22Rv1 (cell line): ENCODE measurements at regions not wholly inside any gene's neighbourhood (a gene's known extent, or its start where the extent isn't known, plus 50 kb on each side); places are given as distances from the start of the nearest gene placed in this dataset.

Source experiments
- ZFX ChIP-seq: fragments of 450-650 bp; IDR thresholded peaks from 2 replicates; pipeline ENCODE4 v1.6.1; 2017; ENCODE audit warnings: antibody characterized with exemption, borderline replicate concordance
- TF ChIP-seq, protein P1 (sequence below): fragments of 450-650 bp; IDR thresholded peaks from 2 replicates; pipeline ENCODE4 v1.5.1; 2017; ENCODE audit warnings: mild to moderate bottlenecking

DNA sequence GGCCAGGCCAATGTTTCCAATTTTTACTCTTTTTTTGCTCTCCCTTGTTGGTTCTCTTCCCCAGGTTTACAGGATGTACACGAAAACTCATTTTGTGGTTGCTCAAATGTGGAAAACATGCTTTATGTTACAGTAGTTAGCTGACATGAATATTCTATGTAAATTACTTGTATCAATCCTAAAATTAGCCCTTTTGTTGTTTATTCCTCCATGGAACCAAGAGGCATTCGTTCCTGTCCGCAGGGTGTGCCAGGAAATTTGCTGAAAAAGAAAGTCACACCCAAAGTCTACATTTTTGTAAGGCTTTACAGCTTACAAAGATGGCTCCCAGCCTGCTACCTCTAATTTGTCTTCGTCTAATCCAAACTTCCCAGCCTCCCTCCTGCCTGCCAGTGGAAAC, 652.3 kb downstream of the ETS1 start:
- TF ChIP-seq, protein P1, sequence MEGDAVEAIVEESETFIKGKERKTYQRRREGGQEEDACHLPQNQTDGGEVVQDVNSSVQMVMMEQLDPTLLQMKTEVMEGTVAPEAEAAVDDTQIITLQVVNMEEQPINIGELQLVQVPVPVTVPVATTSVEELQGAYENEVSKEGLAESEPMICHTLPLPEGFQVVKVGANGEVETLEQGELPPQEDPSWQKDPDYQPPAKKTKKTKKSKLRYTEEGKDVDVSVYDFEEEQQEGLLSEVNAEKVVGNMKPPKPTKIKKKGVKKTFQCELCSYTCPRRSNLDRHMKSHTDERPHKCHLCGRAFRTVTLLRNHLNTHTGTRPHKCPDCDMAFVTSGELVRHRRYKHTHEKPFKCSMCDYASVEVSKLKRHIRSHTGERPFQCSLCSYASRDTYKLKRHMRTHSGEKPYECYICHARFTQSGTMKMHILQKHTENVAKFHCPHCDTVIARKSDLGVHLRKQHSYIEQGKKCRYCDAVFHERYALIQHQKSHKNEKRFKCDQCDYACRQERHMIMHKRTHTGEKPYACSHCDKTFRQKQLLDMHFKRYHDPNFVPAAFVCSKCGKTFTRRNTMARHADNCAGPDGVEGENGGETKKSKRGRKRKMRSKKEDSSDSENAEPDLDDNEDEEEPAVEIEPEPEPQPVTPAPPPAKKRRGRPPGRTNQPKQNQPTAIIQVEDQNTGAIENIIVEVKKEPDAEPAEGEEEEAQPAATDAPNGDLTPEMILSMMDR, result no peak
- TF ChIP-seq ZFX, result no peak
